Uterus (tissue), 3 donors: ENCODE measurements at regions not wholly inside any gene's neighbourhood (a gene's known extent, or its start where the extent isn't known, plus 50 kb on each side); places are given as distances from the start of the nearest gene placed in this dataset.

Experiments
- DNase-seq, 2 donors: peaks; one replicate each; pipeline ENCODE4 v3.0.0-alpha.2; 2019 to 2020
- H3K27ac ChIP-seq, 2 donors: fragments of 200-600 bp; sonication (generic); 1 replicate in 1 of 2; 2 replicates in 1 of 2; pipeline ENCODE4 v1.5.1; 2016 to 2018
- H3K27me3 ChIP-seq, 2 donors: fragments of 200-600 bp; sonication (generic); one replicate each; pipeline ENCODE4 v1.5.1; 2018 to 2019; ENCODE audit warnings: control low read depth in 1 of 2
- H3K36me3 ChIP-seq, 2 donors: fragments of 200-600 bp; sonication (generic); one replicate each; pipeline ENCODE4 v1.5.1; 2019; ENCODE audit warnings: control low read depth in 1 of 2
- H3K4me1 ChIP-seq, 2 donors: fragments of 200-600 bp; sonication (generic); one replicate each; pipeline ENCODE4 v1.5.1; 2018 to 2019; ENCODE audit warnings: control low read depth in 1 of 2
- H3K4me3 ChIP-seq, 2 donors: fragments of 200-600 bp; sonication (generic); 1 replicate in 1 of 2; 2 replicates in 1 of 2; pipeline ENCODE4 v1.5.1; 2018 to 2019; ENCODE audit warnings: mild to moderate bottlenecking in 1 of 2
- H3K9me3 ChIP-seq, 2 donors: fragments of 200-600 bp; sonication (generic); one replicate each; pipeline ENCODE4 v1.5.1; 2019; ENCODE audit warnings: control low read depth in 1 of 2
- CTCF ChIP-seq, 4 experiments: fragments of 200-600 bp in 2 of 4; fragments of 450-650 bp in 2 of 4; sonication (generic) in 2 of 4; IDR thresholded peaks; one replicate each; pipeline ENCODE4 v1.5.1; 2016 to 2019; ENCODE audit warnings: antibody characterized with exemption in 4 of 4, mild to moderate bottlenecking in 2 of 4, moderate library complexity in 1 of 4
- POLR2A ChIP-seq, 2 donors: fragments of 450-650 bp; IDR thresholded peaks; one replicate each; pipeline ENCODE4 v1.6.1; 2016; ENCODE audit warnings: antibody characterized with exemption in 2 of 2, mild to moderate bottlenecking in 1 of 2, moderate library complexity in 1 of 2
- intact Hi-C: fragments of 100-400 bp; cut with DNase I; formaldehyde crosslinking; loops from one replicate; pipeline ENCODE4 v1.15.1; 2023; ENCODE audit warnings: low total_unique reads
- donor health status: DM: yes; HTN: yes; CAD: no.

- H3K36me3 ChIP-seq = no peaks in the 10 kb centered on the region
- H3K27me3 ChIP-seq = no peaks in the 10 kb centered on the region
- intact Hi-C loops = no loop called here
- no peak overlapping the region for H3K4me3 ChIP-seq
- TF ChIP-seq CTCF (IDR thresholded peaks at IDR 0.05) (no peak), POLR2A (IDR thresholded peaks at IDR 0.05) (no peak)
- DNase-seq = no peak
- H3K4me1 ChIP-seq = no peaks in the 10 kb centered on the region
- H3K27ac ChIP-seq = no peak overlapping the region
- H3K9me3 ChIP-seq = no peaks in the 10 kb centered on the region
These were observed 143.3 kb downstream of the GPAT3 start for GRCh38 chr4:83679254-83679653.

- intact Hi-C loops = no loop called here
- Histone ChIP-seq H3K36me3 (no peaks in the 10 kb centered on the region), H3K4me3 (no peak overlapping the region), H3K4me1 (no peaks in the 10 kb centered on the region), H3K27ac (no peak overlapping the region), H3K27me3 (no peaks in the 10 kb centered on the region), H3K9me3 (no peaks in the 10 kb centered on the region)
- no peak for DNase-seq
- TF ChIP-seq CTCF (IDR thresholded peaks at IDR 0.05) (no peak), POLR2A (IDR thresholded peaks at IDR 0.05) (no peak)
These were observed 141.7 kb downstream of the GPAT3 start for GRCh38 chr4:83677656-83678055.

GRCh38 chr4:83664741-83665140 lies 128.8 kb downstream of the GPAT3 start:
- no peak for DNase-seq
- TF ChIP-seq POLR2A (IDR thresholded peaks at IDR 0.05) = no peak
- TF ChIP-seq CTCF (IDR thresholded peaks at IDR 0.05) = no peak
- no peaks in the 10 kb centered on the region for H3K4me1 ChIP-seq
- no peaks in the 10 kb centered on the region for H3K27me3 ChIP-seq
- H3K36me3 ChIP-seq = no peaks in the 10 kb centered on the region
- intact Hi-C loops = no loop called here
- H3K9me3 ChIP-seq = no peaks in the 10 kb centered on the region
- H3K27ac ChIP-seq = no peak overlapping the region
- H3K4me3 ChIP-seq = no peak overlapping the region

GRCh38 chr4:83664071-83664470 lies 128.2 kb downstream of the GPAT3 start:
- H3K27me3 ChIP-seq = no peaks in the 10 kb centered on the region
- H3K4me3 ChIP-seq = no peak overlapping the region
- H3K36me3 ChIP-seq = no peaks in the 10 kb centered on the region
- TF ChIP-seq CTCF (IDR thresholded peaks at IDR 0.05) (no peak), POLR2A (IDR thresholded peaks at IDR 0.05) (no peak)
- H3K9me3 ChIP-seq = no peaks in the 10 kb centered on the region
- H3K4me1 ChIP-seq = no peaks in the 10 kb centered on the region
- no peak overlapping the region for H3K27ac ChIP-seq
- no peak for DNase-seq
- intact Hi-C loops = no loop called here

- Histone ChIP-seq H3K4me3 (no peak overlapping the region), H3K4me1 (no peaks in the 10 kb centered on the region), H3K36me3 (no peaks in the 10 kb centered on the region), H3K9me3 (no peaks in the 10 kb centered on the region), H3K27me3 (no peaks in the 10 kb centered on the region), H3K27ac (no peak overlapping the region)
- TF ChIP-seq CTCF (IDR thresholded peaks at IDR 0.05) (no peak), POLR2A (IDR thresholded peaks at IDR 0.05) (no peak)
- intact Hi-C loops = no loop called here
- DNase-seq = no peak
These were observed 126.3 kb downstream of the GPAT3 start for GRCh38 chr4:83662204-83662603.
